HG02571 (cell line): ENCODE measurements at regions not wholly inside any gene's neighbourhood (a gene's known extent, or its start where the extent isn't known, plus 50 kb on each side); places are given as distances from the start of the nearest gene placed in this dataset.

Experiments used
- ATAC-seq: cut with Tn5 transposase; IDR thresholded peaks from one replicate; pipeline ENCODE4 v1.9.1; 2021; ENCODE audit warnings: mild to moderate bottlenecking, moderate library complexity; ENCODE audit not compliant: unreplicated experiment

- ATAC-seq = no peak
Measured at GRCh38 chr16:64144617-64145016, 977.2 kb downstream of the CDH11 start.

GRCh38 chr16:64138621-64139020 lies 983.2 kb downstream of the CDH11 start:
- no peak for ATAC-seq

- no peak for ATAC-seq
Measured at GRCh38 chr16:64138006-64138405, 983.9 kb downstream of the CDH11 start.

- ATAC-seq = no peak
Measured at GRCh38 chr16:64136743-64137142, 985.1 kb downstream of the CDH11 start.

- ATAC-seq = no peak
Measured at GRCh38 chr16:64136314-64136713, 985.5 kb downstream of the CDH11 start.

- no peak for ATAC-seq
Measured at GRCh38 chr16:64133366-64133765, 988.5 kb downstream of the CDH11 start.

- ATAC-seq = no peak
Measured at GRCh38 chr16:64132759-64133361, 989.0 kb downstream of the CDH11 start.

- no peak for ATAC-seq
Measured at GRCh38 chr16:64132190-64132589, 989.7 kb downstream of the CDH11 start.

- ATAC-seq = no peak
Measured at GRCh38 chr16:64131423-64131822, 990.4 kb downstream of the CDH11 start.

GRCh38 chr16:64130140-64130539 lies 991.7 kb downstream of the CDH11 start:
- ATAC-seq = no peak

- no peak for ATAC-seq
Measured at GRCh38 chr16:64122177-64122576, 999.7 kb downstream of the CDH11 start.

GRCh38 chr16:64121473-64121872 lies 1000.4 kb downstream of the CDH11 start:
- no peak for ATAC-seq

- ATAC-seq = no peak
Measured at GRCh38 chr16:64116151-64116550, 1005.7 kb downstream of the CDH11 start.

- no peak for ATAC-seq
Measured at GRCh38 chr16:64109241-64109640, 1012.6 kb downstream of the CDH11 start.

- no peak for ATAC-seq
Measured at GRCh38 chr16:64102654-64103053, 1019.2 kb downstream of the CDH11 start.

- no peak for ATAC-seq
Measured at GRCh38 chr16:64098451-64098850, 1023.4 kb downstream of the CDH11 start.

- no peak for ATAC-seq
Measured at GRCh38 chr16:64096689-64097088, 1025.2 kb downstream of the CDH11 start.

- no peak for ATAC-seq
Measured at GRCh38 chr16:64094992-64095634, 1026.8 kb downstream of the CDH11 start.

- no peak for ATAC-seq
Measured at GRCh38 chr16:64094181-64094965, 1027.5 kb downstream of the CDH11 start.

- ATAC-seq = no peak
Measured at GRCh38 chr16:64092271-64092670, 1029.6 kb downstream of the CDH11 start.

GRCh38 chr16:64090327-64090726 lies 1031.5 kb downstream of the CDH11 start:
- ATAC-seq = no peak

GRCh38 chr16:64089697-64090096 lies 1032.2 kb downstream of the CDH11 start:
- no peak for ATAC-seq
